WI38 (cell line): ENCODE measurements at regions not wholly inside any gene's neighbourhood (a gene's known extent, or its start where the extent isn't known, plus 50 kb on each side); places are given as distances from the start of the nearest gene placed in this dataset.

Experiments used
- H3K4me3 ChIP-seq: 2 replicates; pipeline ENCODE4 v1.5.1; 2011; ENCODE audit warnings: low read depth, mild to moderate bottlenecking, control low read depth, low read length
- CTCF ChIP-seq: IDR thresholded peaks from 2 replicates; pipeline ENCODE4 v1.5.1; 2012; ENCODE audit warnings: low read depth, mild to moderate bottlenecking, control low read depth, low read length

DNA sequence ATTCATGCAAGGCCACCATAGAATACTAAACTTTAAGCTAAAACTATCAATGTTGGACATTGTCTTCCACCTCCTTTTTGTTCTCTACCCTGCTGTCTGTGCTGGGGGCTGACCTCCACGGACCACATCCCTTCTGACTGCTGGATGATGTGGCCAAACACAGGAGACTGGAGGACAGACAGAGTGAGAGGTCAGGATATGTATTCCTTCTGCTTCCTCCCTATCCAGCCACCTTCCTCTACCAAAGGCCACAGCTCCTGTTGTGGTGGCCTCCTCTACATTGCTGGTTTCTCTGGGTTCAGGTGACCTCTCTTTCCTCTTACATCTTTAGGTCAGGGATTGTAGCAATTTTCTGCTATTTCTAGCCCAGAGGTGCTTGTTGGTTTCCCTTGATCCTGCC, 148.1 kb downstream of the ACTBL2 start:
- TF ChIP-seq CTCF: no peak

GRCh38 chr5:57332361-57332760, 150.2 kb downstream of the ACTBL2 start:
- no peak for TF ChIP-seq CTCF
- no peak overlapping the region for H3K4me3 ChIP-seq

More for the DNA sequence above, 148.1 kb downstream of the ACTBL2 start:
- no peak overlapping the region for H3K4me3 ChIP-seq

GRCh38 chr5:57327561-57328367, 153.9 kb downstream of the GPBP1 start:
- no peak for TF ChIP-seq CTCF
- no peak overlapping the region for H3K4me3 ChIP-seq

DNA sequence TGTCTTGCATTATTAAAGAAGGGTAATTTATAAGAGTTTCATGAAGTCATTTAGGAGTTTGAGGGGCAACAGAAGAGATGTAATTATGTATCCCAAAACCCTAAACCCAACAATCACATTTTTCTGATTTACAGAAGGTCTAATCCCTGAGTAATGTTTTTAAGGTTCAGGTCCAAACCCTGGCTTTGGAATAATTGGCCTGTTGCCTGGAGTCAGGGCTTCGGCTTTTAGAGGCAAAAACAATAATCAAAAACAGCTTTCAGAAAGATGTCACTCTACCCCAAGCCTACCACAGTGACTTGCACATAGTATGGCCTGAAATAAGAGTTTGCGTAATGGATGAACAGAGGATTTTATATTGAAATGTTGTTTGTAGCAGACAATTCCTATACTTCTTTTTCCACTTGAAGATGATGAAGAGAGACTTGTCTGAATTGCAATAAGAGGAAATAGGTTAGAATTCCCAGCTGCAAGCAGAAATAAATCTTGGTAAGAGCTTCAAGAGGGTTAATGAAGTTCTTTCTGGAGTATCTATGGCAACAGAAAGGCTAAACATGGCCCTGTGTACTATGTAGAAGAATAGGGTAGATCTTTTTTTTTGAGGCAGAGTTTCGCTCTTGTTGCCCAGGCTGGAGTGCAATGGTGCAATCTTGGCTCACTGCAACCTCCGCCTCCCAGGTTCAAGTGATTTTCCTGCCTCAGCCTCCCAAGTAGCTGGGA, 152.0 kb downstream of the GPBP1 start:
- no peak for TF ChIP-seq CTCF

DNA sequence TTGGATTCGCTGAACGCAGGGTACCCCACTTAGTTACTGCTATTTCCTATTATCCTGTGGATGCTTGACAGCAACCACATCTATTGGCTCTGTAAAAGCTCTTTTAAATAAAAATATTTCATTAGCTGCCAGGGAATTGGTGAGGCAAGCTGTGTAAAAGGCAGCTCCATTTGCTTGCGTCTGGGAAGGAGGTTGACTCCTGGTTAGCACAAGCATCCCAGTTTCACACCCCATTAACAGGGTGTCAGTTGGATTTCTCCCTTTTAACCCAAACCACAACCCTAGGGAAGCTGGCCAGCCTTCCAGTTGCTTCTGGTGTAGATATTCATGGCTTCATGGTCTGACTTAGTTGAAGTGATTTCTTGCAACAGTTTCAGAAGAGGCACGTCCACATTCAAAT, 151.0 kb downstream of the GPBP1 start:
- H3K4me3 ChIP-seq: no peak overlapping the region
- no peak for TF ChIP-seq CTCF

More for the DNA sequence above, 152.0 kb downstream of the GPBP1 start:
- no peak overlapping the region for H3K4me3 ChIP-seq

DNA sequence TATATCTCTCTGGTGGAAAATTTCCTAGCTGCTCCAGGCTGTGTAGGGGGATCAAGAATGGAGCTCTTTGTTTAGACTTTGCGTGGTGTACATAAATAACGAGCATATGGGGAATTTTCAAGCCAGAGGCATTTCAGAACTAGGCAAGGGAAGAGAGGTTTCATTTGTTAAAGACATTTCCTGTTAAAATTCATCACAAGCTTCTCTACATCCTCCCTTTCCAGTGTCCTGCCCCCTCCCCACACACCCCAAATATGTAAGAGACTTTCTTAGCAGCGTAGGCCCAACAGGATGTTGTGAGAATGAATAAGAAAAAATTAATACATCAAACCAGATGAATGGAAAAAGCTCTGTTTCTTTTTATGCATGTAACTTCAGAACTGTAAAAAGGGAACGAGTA, 150.3 kb downstream of the GPBP1 start:
- TF ChIP-seq CTCF: no peak
- H3K4me3 ChIP-seq: no peak overlapping the region

DNA sequence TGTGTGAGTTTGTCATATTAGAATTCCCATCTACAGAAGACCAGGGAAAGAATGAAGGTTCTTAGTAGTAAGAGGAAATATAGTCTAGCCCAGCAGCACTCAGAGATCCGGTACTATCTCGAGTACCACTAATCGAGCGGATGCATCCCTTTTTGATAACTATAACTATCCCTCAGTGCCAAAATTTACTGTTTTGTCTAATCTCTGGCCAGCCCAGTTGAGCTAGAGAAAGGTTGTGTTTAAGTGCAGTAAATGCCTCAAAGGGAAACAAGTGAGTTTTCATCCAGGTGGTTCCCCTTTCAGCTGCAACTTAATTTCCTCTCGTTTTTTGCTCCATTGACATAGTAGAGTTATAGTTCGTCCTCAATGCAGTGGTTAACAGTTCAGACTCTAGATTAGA, 146.7 kb downstream of the GPBP1 start:
- TF ChIP-seq CTCF: no peak
- no peak overlapping the region for H3K4me3 ChIP-seq
